Breast epithelium (tissue), 3 donors: ENCODE measurements at regions not wholly inside any gene's neighbourhood (a gene's known extent, or its start where the extent isn't known, plus 50 kb on each side); places are given as distances from the start of the nearest gene placed in this dataset.

Source experiments
- CTCF ChIP-seq, 3 donors: fragments of 450-650 bp; IDR thresholded peaks; one replicate each; pipeline ENCODE4 v1.5.1; 2016 to 2017; ENCODE audit warnings: antibody characterized with exemption in 3 of 3, mild to moderate bottlenecking in 3 of 3, moderate library complexity in 3 of 3
- POLR2AphosphoS5 ChIP-seq, 3 donors: sonication (generic); formaldehyde crosslinking; IDR thresholded peaks; one replicate each; pipeline ENCODE4 v1.6.1; 2017; ENCODE audit warnings: antibody characterized with exemption in 3 of 3

- TF ChIP-seq POLR2AphosphoS5 (IDR thresholded peaks at IDR 0.05) = no peak
- TF ChIP-seq CTCF (IDR thresholded peaks at IDR 0.05) = no peak
These were observed 180.8 kb upstream of the MVB12B start for GRCh38 chr9:126145887-126146253.
